Liver (tissue), 8 donors: ENCODE measurements at regions not wholly inside any gene's neighbourhood (a gene's known extent, or its start where the extent isn't known, plus 50 kb on each side); places are given as distances from the start of the nearest gene placed in this dataset.

Experiments used
- DNase-seq: peaks from one replicate; pipeline ENCODE4 v3.0.0-alpha.2; 2017; ENCODE audit warnings: low spot score
- H3K27ac ChIP-seq, 2 donors: one replicate each; pipeline ENCODE4 v1.7.0; 2013; ENCODE audit warnings: inconsistent platforms in 2 of 2, low read length in 2 of 2, control low read depth in 1 of 2, low read depth in 1 of 2, mild to moderate bottlenecking in 1 of 2
- H3K27me3 ChIP-seq, 4 donors: one replicate each; pipeline versions ENCODE4 v1.6.1 to v1.7.0; 2013; ENCODE audit warnings: low read length in 3 of 4, inconsistent platforms in 1 of 4, mild to moderate bottlenecking in 1 of 4, moderate library complexity in 1 of 4; ENCODE audit not compliant: control insufficient read depth in 4 of 4, insufficient read depth in 4 of 4
- H3K36me3 ChIP-seq, 4 donors: one replicate each; pipeline versions ENCODE4 v1.6.1 to v1.7.0; 2013; ENCODE audit warnings: low read length in 3 of 4, mild to moderate bottlenecking in 3 of 4, low read depth in 1 of 4, moderate library complexity in 1 of 4; ENCODE audit not compliant: control insufficient read depth in 4 of 4, insufficient read depth in 3 of 4
- H3K4me1 ChIP-seq, 4 donors: one replicate each; pipeline versions ENCODE4 v1.6.1 to v1.7.0; 2013; ENCODE audit warnings: low read length in 3 of 4, mild to moderate bottlenecking in 3 of 4, moderate library complexity in 1 of 4; ENCODE audit not compliant: control insufficient read depth in 4 of 4, insufficient read depth in 4 of 4
- H3K4me3 ChIP-seq, 3 donors: one replicate each; pipeline versions ENCODE4 v1.6.1 to v1.7.0; 2013; ENCODE audit warnings: low read length in 3 of 3, control low read depth in 1 of 3, low read depth in 1 of 3, mild to moderate bottlenecking in 1 of 3
- H3K9ac ChIP-seq, 2 donors: one replicate each; pipeline ENCODE4 v1.7.0; 2013; ENCODE audit warnings: low read length in 2 of 2, mild to moderate bottlenecking in 2 of 2, moderate library complexity in 2 of 2, control low read depth in 1 of 2, low read depth in 1 of 2
- H3K9me3 ChIP-seq, 4 donors: one replicate each; pipeline versions ENCODE4 v1.6.1 to v1.7.0; 2013; ENCODE audit warnings: low read length in 3 of 4; ENCODE audit not compliant: control insufficient read depth in 4 of 4
- ATF3 ChIP-seq: IDR thresholded peaks from 2 replicates; pipeline ENCODE4 v1.6.1; 2016; ENCODE audit warnings: antibody characterized with exemption
- CTCF ChIP-seq: fragments of 150-350 bp; IDR thresholded peaks from 2 replicates; pipeline ENCODE4 v1.5.1; 2017; ENCODE audit warnings: improper control_type of control experiment, low read depth, low read length; ENCODE audit not compliant: missing input control
- EGR1 ChIP-seq, 2 donors: IDR thresholded peaks; 2 replicates each; pipeline ENCODE4 v1.6.1; 2016 to 2018; ENCODE audit warnings: antibody characterized with exemption in 2 of 2, low read depth in 2 of 2
- FOXA1 ChIP-seq: IDR thresholded peaks from 2 replicates; pipeline ENCODE4 v1.6.1; 2016; ENCODE audit warnings: antibody characterized with exemption
- FOXA2 ChIP-seq: IDR thresholded peaks from 2 replicates; pipeline ENCODE4 v1.6.1; 2016; ENCODE audit warnings: antibody characterized with exemption
- GABPA ChIP-seq, 2 donors: IDR thresholded peaks in 1 of 2; conservative IDR thresholded peaks in 1 of 2; 2 replicates each; pipeline ENCODE4 v1.6.1; 2016; ENCODE audit warnings: antibody characterized with exemption in 2 of 2, mild to moderate bottlenecking in 1 of 2, moderate library complexity in 1 of 2
- HNF4A ChIP-seq, 2 donors: conservative IDR thresholded peaks; 2 replicates each; pipeline ENCODE4 v1.6.1; 2016; ENCODE audit warnings: antibody characterized with exemption in 2 of 2, mild to moderate bottlenecking in 2 of 2
- HNF4G ChIP-seq: IDR thresholded peaks from 2 replicates; pipeline ENCODE4 v1.6.1; 2016; ENCODE audit warnings: antibody characterized with exemption
- JUND ChIP-seq, 2 donors: IDR thresholded peaks; 2 replicates each; pipeline ENCODE4 v1.6.1; 2016; ENCODE audit warnings: antibody characterized with exemption in 2 of 2
- MAX ChIP-seq: IDR thresholded peaks from 2 replicates; pipeline ENCODE4 v1.6.1; 2016; ENCODE audit warnings: antibody characterized with exemption
- NR2F2 ChIP-seq: IDR thresholded peaks from 2 replicates; pipeline ENCODE4 v1.6.1; 2016; ENCODE audit warnings: antibody characterized with exemption
- RAD21 ChIP-seq, 2 donors: IDR thresholded peaks; 2 replicates each; pipeline ENCODE4 v1.6.1; 2016; ENCODE audit warnings: antibody characterized with exemption in 2 of 2, mild to moderate bottlenecking in 2 of 2
- REST ChIP-seq: IDR thresholded peaks from 2 replicates; pipeline ENCODE4 v1.6.1; 2016; ENCODE audit warnings: antibody characterized with exemption, mild to moderate bottlenecking
- RXRA ChIP-seq, 2 donors: IDR thresholded peaks; 2 replicates each; pipeline ENCODE4 v1.6.1; 2017 to 2018; ENCODE audit warnings: antibody characterized with exemption in 2 of 2, mild to moderate bottlenecking in 1 of 2
- SP1 ChIP-seq: IDR thresholded peaks from 2 replicates; pipeline ENCODE4 v1.6.1; 2018; ENCODE audit warnings: antibody characterized with exemption, mild to moderate bottlenecking
- TAF1 ChIP-seq: conservative IDR thresholded peaks from 2 replicates; pipeline ENCODE4 v1.6.1; 2016; ENCODE audit warnings: antibody characterized with exemption, mild to moderate bottlenecking
- YY1 ChIP-seq: IDR thresholded peaks from 2 replicates; pipeline ENCODE4 v1.6.1; 2016; ENCODE audit warnings: antibody characterized with exemption, mild to moderate bottlenecking
- ZBTB33 ChIP-seq: IDR thresholded peaks from 2 replicates; pipeline ENCODE4 v1.6.1; 2016; ENCODE audit warnings: antibody characterized with exemption
- WGBS: extraction: QIAGEN DNeasy Blood & Tissue Kit; methylation state at CpG from one replicate; pipeline ENCODE4 v1.1.7; 2013; 5-methylcytosine and 5-hydroxymethylcytosine counted together
- donor health status: healthy.
- donor health status: healthy.
- donor health status: healthy.
- donor health status: healthy.
- donor health status: healthy.

- Histone ChIP-seq H3K27ac (peak overlapping the region in 1 of 2 donors; percentile 18), H3K4me3 (no peak overlapping the region), H3K36me3 (no peaks in the 10 kb centered on the region), H3K4me1 (no peaks in the 10 kb centered on the region), H3K9ac (no peak overlapping the region), H3K9me3 (no peaks in the 10 kb centered on the region), H3K27me3 (no peaks in the 10 kb centered on the region)
- no peak for DNase-seq
- 75% methylated on average over 5 of the region's 5 CpGs for WGBS
- no peak for TF ChIP-seq NR2F2
- no peak for TF ChIP-seq ZBTB33
- TF ChIP-seq SP1, result no peak
- no peak for TF ChIP-seq TAF1
- peak in 1 of 2 donors; percentile 23 for TF ChIP-seq JUND (IDR thresholded peaks at IDR 0.05)
Measured at GRCh38 chr5:52674815-52675545, 112.7 kb upstream of the ITGA1 start.

GRCh38 chr5:52682492-52682891 lies 105.2 kb upstream of the ITGA1 start:
- no peak for DNase-seq
- Histone ChIP-seq H3K9ac (no peak overlapping the region), H3K4me3 (no peak overlapping the region), H3K27me3 (no peaks in the 10 kb centered on the region), H3K27ac (no peak overlapping the region), H3K9me3 (no peaks in the 10 kb centered on the region), H3K36me3 (no peaks in the 10 kb centered on the region), H3K4me1 (no peaks in the 10 kb centered on the region)
- WGBS, result 83% methylated on average over 7 of the region's 7 CpGs
- TF ChIP-seq EGR1 (IDR thresholded peaks at IDR 0.05; ENCODE audit: low read depth in 2 of 2) (no peak), HNF4A (conservative IDR thresholded peaks at IDR 0.05) (no peak), GABPA (IDR thresholded peaks at IDR 0.05 in 1 of 2, conservative IDR thresholded peaks at IDR 0.05 in 1 of 2) (no peak), FOXA1 (no peak), NR2F2 (no peak), ATF3 (no peak), TAF1 (no peak), MAX (no peak), RAD21 (IDR thresholded peaks at IDR 0.05) (no peak), SP1 (no peak), ZBTB33 (no peak), REST (no peak), YY1 (no peak), HNF4G (no peak), FOXA2 (no peak), JUND (IDR thresholded peaks at IDR 0.05) (no peak), RXRA (IDR thresholded peaks at IDR 0.05) (no peak), CTCF (no peak)
